PC-3 (cell line): ENCODE measurements at regions not wholly inside any gene's neighbourhood (a gene's known extent, or its start where the extent isn't known, plus 50 kb on each side); places are given as distances from the start of the nearest gene placed in this dataset.

Experiments used
- EZH2 ChIP-seq: fragments of 300-600 bp; sonication (generic); IDR thresholded peaks from one replicate; pipeline ENCODE4 v1.6.1; 2017; ENCODE audit warnings: antibody characterized with exemption, mild to moderate bottlenecking, low read length; ENCODE audit not compliant: unreplicated experiment
- EZH2phosphoT487 ChIP-seq: fragments of 300-600 bp; sonication (generic); IDR thresholded peaks from 2 replicates; pipeline ENCODE4 v1.6.1; 2018; ENCODE audit warnings: mild to moderate bottlenecking, antibody characterized with exemption, low read length, borderline replicate concordance
- TF ChIP-seq, protein P1 (sequence below): fragments of 300-600 bp; sonication (generic); conservative IDR thresholded peaks from 2 replicates; pipeline ENCODE4 v1.5.1; 2017; ENCODE audit warnings: antibody characterized with exemption, low read depth, mild to moderate bottlenecking, low read length

DNA sequence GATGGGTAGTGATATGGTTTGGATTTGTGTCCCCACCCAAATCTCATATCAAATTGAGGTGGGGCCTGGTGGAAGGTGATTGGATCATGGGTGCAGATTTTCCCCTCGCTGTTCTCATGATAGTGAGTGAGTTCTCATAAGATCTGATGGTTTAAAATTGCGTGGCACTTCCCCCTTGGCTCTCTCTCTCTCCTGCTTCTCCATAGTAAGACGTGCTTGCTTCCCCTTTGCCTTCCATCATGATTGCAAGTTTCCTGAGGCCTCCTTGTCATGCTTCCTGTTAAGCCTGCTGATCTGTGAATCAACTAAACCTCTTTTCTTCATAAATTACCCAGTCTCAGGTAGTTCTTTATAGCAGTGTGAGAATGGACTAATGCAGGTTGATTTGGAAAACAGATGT, 223.2 kb upstream of the APCDD1 start:
- TF ChIP-seq, protein P1, sequence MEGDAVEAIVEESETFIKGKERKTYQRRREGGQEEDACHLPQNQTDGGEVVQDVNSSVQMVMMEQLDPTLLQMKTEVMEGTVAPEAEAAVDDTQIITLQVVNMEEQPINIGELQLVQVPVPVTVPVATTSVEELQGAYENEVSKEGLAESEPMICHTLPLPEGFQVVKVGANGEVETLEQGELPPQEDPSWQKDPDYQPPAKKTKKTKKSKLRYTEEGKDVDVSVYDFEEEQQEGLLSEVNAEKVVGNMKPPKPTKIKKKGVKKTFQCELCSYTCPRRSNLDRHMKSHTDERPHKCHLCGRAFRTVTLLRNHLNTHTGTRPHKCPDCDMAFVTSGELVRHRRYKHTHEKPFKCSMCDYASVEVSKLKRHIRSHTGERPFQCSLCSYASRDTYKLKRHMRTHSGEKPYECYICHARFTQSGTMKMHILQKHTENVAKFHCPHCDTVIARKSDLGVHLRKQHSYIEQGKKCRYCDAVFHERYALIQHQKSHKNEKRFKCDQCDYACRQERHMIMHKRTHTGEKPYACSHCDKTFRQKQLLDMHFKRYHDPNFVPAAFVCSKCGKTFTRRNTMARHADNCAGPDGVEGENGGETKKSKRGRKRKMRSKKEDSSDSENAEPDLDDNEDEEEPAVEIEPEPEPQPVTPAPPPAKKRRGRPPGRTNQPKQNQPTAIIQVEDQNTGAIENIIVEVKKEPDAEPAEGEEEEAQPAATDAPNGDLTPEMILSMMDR = no peak
- TF ChIP-seq EZH2phosphoT487 (no peak), EZH2 (no peak)
